Stimulated activated CD4-positive, alpha-beta T cell treated with anti-CD3 and anti-CD28 coated beads, Interleukin-2, amount 100 ng/mL, for 24 hours (primary cell): ENCODE measurements at regions not wholly inside any gene's neighbourhood (a gene's known extent, or its start where the extent isn't known, plus 50 kb on each side); places are given as distances from the start of the nearest gene placed in this dataset.
"Not testable (repeated sequence)": the region's sequence is repeated elsewhere in the genome, so short reads cannot be mapped to it uniquely, and the experiment has no call there.

ENCODE experiments used
- DNase-seq, 2 donors: peaks; one replicate each; pipeline ENCODE4 v3.0.0-alpha.2; 2020

GRCh38 chr3:124142389-124142970 lies 150.6 kb upstream of the ROPN1 start:
- no peak for DNase-seq

GRCh38 chr3:124143047-124143446 lies 151.1 kb upstream of the ROPN1 start:
- DNase-seq: no peak

GRCh38 chr3:124144035-124144814 lies 152.3 kb upstream of the ROPN1 start:
- DNase-seq: no peak

- DNase-seq: no peak
Observed at GRCh38 chr3:124147429-124147828, 155.5 kb upstream of the ROPN1 start.

- DNase-seq: no peak
Observed at GRCh38 chr3:124147946-124148345, 156.0 kb upstream of the ROPN1 start.

- DNase-seq: no peak
Observed at GRCh38 chr3:124149081-124149480, 157.2 kb upstream of the ROPN1 start.

- DNase-seq: no peak
Observed at GRCh38 chr3:124149771-124150170, 157.8 kb upstream of the ROPN1 start.

- not testable (repeated sequence) for DNase-seq
Observed at GRCh38 chr3:124152891-124153290, 161.0 kb upstream of the ROPN1 start.

GRCh38 chr3:124156866-124157712 lies 165.2 kb upstream of the ROPN1 start:
- no peak for DNase-seq

- no peak for DNase-seq
Observed at GRCh38 chr3:124157748-124158147, 165.8 kb upstream of the ROPN1 start.

GRCh38 chr3:124158168-124158881 lies 166.4 kb upstream of the ROPN1 start:
- DNase-seq: no peak

- DNase-seq: no peak
Observed at GRCh38 chr3:124161448-124161847, 169.5 kb upstream of the ROPN1 start.

- DNase-seq: no peak
Observed at GRCh38 chr3:124163689-124164088, 171.8 kb upstream of the ROPN1 start.

GRCh38 chr3:124168271-124168670 lies 176.3 kb upstream of the ROPN1 start:
- no peak for DNase-seq

- DNase-seq: no peak
Observed at GRCh38 chr3:124172283-124172682, 180.4 kb upstream of the ROPN1 start.

GRCh38 chr3:124172816-124173215 lies 180.9 kb upstream of the ROPN1 start:
- DNase-seq: no peak

- DNase-seq: no peak
Observed at GRCh38 chr3:124174476-124174875, 182.6 kb upstream of the ROPN1 start.

- DNase-seq: no peak
Observed at GRCh38 chr3:124174910-124175874, 183.3 kb upstream of the ROPN1 start.

GRCh38 chr3:124177071-124177470 lies 185.1 kb upstream of the ROPN1 start:
- DNase-seq: no peak

GRCh38 chr3:124178531-124178930 lies 186.6 kb upstream of the ROPN1 start:
- DNase-seq: no peak

- DNase-seq: no peak
Observed at GRCh38 chr3:124200407-124200806, 208.5 kb upstream of the ROPN1 start.

GRCh38 chr3:124201226-124201625 lies 209.3 kb upstream of the ROPN1 start:
- no peak for DNase-seq
